Glutamatergic neuron (in vitro differentiated cells): ENCODE measurements at regions not wholly inside any gene's neighbourhood (a gene's known extent, or its start where the extent isn't known, plus 50 kb on each side); places are given as distances from the start of the nearest gene placed in this dataset.

Source experiments
- DNase-seq: peaks from one replicate; pipeline ENCODE4 v3.0.0; 2022
- H3K27ac Mint-ChIP-seq: one replicate; pipeline ENCODE4 v1.8.0; 2020; ENCODE audit warnings: mild to moderate bottlenecking, mixed read lengths, inconsistent platforms; ENCODE audit not compliant: unreplicated experiment
- H3K27me3 Mint-ChIP-seq: one replicate; pipeline ENCODE4 v1.8.0; 2020; ENCODE audit warnings: mild to moderate bottlenecking, moderate library complexity, mixed read lengths, inconsistent platforms; ENCODE audit not compliant: unreplicated experiment
- H3K36me3 Mint-ChIP-seq: one replicate; pipeline ENCODE4 v1.8.0; 2020; ENCODE audit warnings: mild to moderate bottlenecking, mixed read lengths, inconsistent platforms; ENCODE audit not compliant: unreplicated experiment
- H3K4me1 Mint-ChIP-seq: one replicate; pipeline ENCODE4 v1.8.0; 2020; ENCODE audit warnings: mild to moderate bottlenecking, low read depth, mixed read lengths, inconsistent platforms; ENCODE audit not compliant: unreplicated experiment
- H3K4me3 Mint-ChIP-seq: one replicate; pipeline ENCODE4 v1.8.0; 2020; ENCODE audit warnings: mild to moderate bottlenecking, mixed read lengths, inconsistent platforms; ENCODE audit not compliant: unreplicated experiment
- H3K9me3 Mint-ChIP-seq: one replicate; pipeline ENCODE4 v1.8.0; 2020; ENCODE audit warnings: mild to moderate bottlenecking, moderate library complexity, mixed read lengths, inconsistent platforms; ENCODE audit not compliant: unreplicated experiment
- TF ChIP-seq, protein P1 (sequence below): fragments of 200-600 bp; sonication (generic); IDR thresholded peaks from one replicate; pipeline ENCODE4 v1.5.0; 2021; ENCODE audit not compliant: partially characterized antibody, unreplicated experiment

DNA sequence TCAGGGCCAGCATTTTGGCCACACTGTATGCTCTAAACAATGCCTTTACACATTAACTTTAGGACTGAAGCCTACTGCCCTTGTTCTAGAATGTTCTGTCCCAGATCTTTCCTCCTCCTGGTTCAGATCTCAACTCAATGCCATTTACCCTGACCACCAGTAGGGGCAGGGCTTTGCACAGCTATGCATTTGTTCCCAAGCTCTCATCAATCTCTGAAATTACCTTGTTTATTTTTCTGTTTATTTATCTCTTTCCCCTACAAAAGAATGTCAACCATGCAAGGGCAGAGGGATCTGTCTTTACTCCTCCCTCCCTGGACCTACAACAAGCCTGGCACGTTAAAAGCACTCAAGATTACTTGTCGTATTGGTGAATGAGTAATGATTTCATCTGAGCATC, 612.9 kb downstream of the BNC2 start:
- Mint-ChIP-seq H3K4me3 (no peak overlapping the region), H3K27ac (no peak overlapping the region), H3K9me3 (no peaks in the 10 kb centered on the region), H3K27me3 (peaks cover 2% of the 10 kb centered on the region), H3K36me3 (no peaks in the 10 kb centered on the region), H3K4me1 (peaks cover 10% of the 10 kb centered on the region)
- no peak for DNase-seq
- TF ChIP-seq, protein P1, sequence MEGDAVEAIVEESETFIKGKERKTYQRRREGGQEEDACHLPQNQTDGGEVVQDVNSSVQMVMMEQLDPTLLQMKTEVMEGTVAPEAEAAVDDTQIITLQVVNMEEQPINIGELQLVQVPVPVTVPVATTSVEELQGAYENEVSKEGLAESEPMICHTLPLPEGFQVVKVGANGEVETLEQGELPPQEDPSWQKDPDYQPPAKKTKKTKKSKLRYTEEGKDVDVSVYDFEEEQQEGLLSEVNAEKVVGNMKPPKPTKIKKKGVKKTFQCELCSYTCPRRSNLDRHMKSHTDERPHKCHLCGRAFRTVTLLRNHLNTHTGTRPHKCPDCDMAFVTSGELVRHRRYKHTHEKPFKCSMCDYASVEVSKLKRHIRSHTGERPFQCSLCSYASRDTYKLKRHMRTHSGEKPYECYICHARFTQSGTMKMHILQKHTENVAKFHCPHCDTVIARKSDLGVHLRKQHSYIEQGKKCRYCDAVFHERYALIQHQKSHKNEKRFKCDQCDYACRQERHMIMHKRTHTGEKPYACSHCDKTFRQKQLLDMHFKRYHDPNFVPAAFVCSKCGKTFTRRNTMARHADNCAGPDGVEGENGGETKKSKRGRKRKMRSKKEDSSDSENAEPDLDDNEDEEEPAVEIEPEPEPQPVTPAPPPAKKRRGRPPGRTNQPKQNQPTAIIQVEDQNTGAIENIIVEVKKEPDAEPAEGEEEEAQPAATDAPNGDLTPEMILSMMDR: peak; percentile 45

DNA sequence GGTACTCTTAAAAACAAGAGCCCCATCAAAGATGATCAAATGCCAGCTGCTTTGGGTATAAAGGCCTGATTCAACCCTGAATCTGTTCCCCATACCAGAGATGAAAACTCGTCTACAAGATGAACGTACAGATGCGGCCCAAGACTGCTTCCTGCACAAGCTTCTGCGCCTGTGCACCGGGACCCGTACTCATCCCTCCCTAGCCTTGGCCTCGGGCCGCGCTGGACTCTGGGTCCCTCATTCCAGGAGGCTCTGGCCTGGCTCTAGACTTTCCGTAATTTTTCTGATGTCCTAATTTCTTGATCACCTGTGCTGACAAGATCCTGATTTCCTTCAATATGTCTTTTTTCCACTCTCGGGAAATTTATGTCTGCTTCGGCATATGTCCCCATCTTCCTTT, 612.3 kb downstream of the BNC2 start:
- H3K36me3 Mint-ChIP-seq: no peaks in the 10 kb centered on the region
- DNase-seq: no peak
- H3K27me3 Mint-ChIP-seq: peaks cover 3% of the 10 kb centered on the region
- H3K4me3 Mint-ChIP-seq: no peak overlapping the region
- H3K9me3 Mint-ChIP-seq: no peaks in the 10 kb centered on the region
- TF ChIP-seq, protein P1: peak; percentile 1
- H3K27ac Mint-ChIP-seq: no peak overlapping the region
- H3K4me1 Mint-ChIP-seq: peaks cover 13% of the 10 kb centered on the region

DNA sequence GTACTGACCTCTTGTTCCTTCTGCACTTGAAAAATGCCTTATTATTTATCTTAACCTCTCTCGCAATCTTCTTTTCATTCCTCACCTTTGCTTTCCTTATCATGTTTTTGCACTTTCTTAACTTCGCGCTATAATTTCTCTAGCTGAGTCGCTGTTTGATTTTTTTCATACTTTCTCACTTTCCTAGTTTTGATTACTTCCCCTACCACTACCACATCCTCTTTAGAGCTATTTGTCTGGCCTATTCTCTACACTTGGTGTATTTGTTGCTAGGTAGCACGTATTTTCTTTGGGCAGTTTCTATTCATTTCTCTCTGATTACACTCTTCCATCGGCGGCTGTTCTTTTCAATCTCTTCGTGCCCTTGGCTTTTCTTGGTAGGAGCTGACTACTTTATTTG, 611.8 kb downstream of the BNC2 start:
- TF ChIP-seq, protein P1: no peak
- Mint-ChIP-seq H3K27me3 (peaks cover 2% of the 10 kb centered on the region), H3K36me3 (no peaks in the 10 kb centered on the region), H3K9me3 (no peaks in the 10 kb centered on the region), H3K27ac (no peak overlapping the region), H3K4me1 (peaks cover 15% of the 10 kb centered on the region), H3K4me3 (no peak overlapping the region)
- no peak for DNase-seq

DNA sequence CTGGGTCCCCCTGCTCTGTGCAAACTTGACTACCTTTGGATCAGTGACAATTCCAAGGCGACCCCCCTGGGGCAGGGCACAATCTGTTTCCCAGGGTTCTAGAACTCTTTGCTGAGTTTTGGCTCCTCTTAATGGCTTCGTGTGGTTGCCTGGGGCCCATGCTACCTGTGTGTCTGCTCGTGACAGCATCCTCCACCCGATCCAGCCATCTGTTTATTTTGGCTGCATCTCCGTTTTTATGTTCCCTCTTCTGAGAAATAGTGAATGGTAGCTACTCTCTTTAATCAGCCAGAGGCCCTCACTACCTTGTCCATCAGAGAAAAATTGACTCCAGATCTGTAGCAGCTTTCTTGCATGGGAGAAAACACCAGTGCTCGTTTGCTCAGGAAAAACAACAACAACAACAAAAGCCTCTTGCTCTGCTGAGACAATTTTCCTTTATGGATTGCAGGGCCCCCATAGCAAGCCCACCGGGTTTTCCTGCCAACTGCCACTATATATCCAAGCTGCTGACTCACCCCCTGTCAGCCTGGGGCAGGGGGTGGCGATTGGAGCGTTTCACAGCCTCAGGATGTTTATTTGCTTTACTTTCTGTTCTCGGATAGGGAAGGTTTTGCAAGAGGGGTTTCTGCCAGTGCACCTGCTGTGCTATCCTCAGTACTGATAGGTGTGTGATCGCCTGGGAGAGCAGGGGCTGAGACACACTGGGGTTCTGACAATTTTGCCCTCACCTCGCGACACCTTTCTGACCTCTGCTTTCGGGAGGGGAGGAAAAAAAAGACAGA, 607.8 kb downstream of the BNC2 start:
- Mint-ChIP-seq H3K9me3 (peaks cover 2% of the 10 kb centered on the region), H3K4me3 (no peak overlapping the region), H3K4me1 (peaks cover 15% of the 10 kb centered on the region), H3K36me3 (peaks cover 4% of the 10 kb centered on the region), H3K27ac (no peak overlapping the region), H3K27me3 (peaks cover 2% of the 10 kb centered on the region)
- TF ChIP-seq, protein P1: no peak
- no peak for DNase-seq

DNA sequence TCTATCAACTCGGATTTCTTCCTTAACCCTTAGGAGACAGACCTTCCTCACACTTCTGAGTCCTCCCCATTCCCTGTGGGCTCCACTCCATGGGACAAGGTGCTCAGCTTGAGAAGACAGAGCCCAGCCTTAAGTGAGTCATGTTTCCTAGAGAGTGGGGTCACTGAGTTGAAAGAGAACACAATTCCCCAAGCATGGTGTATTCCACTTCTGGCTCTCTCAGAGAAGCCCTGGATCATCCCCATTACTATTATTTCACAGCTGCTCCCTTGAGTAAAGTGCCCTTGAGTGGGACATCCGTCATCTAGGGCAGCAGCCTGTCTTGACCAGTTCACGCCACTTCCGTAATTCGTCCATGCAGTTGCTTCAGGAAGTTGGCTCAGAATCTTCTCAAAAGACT, 604.8 kb downstream of the BNC2 start:
- DNase-seq: no peak
- Mint-ChIP-seq H3K27ac (no peak overlapping the region), H3K27me3 (peaks cover 2% of the 10 kb centered on the region), H3K36me3 (peaks cover 4% of the 10 kb centered on the region), H3K9me3 (peaks cover 4% of the 10 kb centered on the region), H3K4me1 (peaks cover 15% of the 10 kb centered on the region), H3K4me3 (no peak overlapping the region)
- TF ChIP-seq, protein P1: no peak
